ENCODE measurements at regions not wholly inside any gene's neighbourhood (a gene's known extent, or its start where the extent isn't known, plus 50 kb on each side); places are given as distances from the start of the nearest gene placed in this dataset.
A peak's percentile ranks its signal among the peaks of the same experiment; 100 is the strongest.

- no peaks in the 10 kb centered on the region for H3K9me3 ChIP-seq
- no peaks in the 10 kb centered on the region for H3K36me3 ChIP-seq (replicated peaks in 1 of 2; ENCODE audit: control insufficient read depth in 1 of 2, insufficient read depth in 2 of 2, low read length in 1 of 2)
- no peak overlapping the region for H3K4me2 ChIP-seq
- CTCF ChIA-PET: no interaction called here
- H2AFZ ChIP-seq (ENCODE audit: low read depth): 0 out of 2 replicates have a peak overlapping the region, but pooled peaks have one; percentile 17
- no peak for DNase-seq
- H4K20me1 ChIP-seq (ENCODE audit: insufficient read depth): no peaks in the 10 kb centered on the region
- TF ChIP-seq IRF3 (IDR thresholded peaks at IDR 0.05; ENCODE audit: low read depth, low read length) (no peak), RXRA (IDR thresholded peaks at IDR 0.05; ENCODE audit: borderline replicate concordance, low read depth) (no peak), ZBTB33 (IDR thresholded peaks at IDR 0.05; ENCODE audit: borderline replicate concordance, low read depth) (no peak), EP300 (IDR thresholded peaks at IDR 0.05; ENCODE audit: borderline replicate concordance in 1 of 2, low read depth in 1 of 2, low read length in 1 of 2) (no peak), TCF12 (IDR thresholded peaks at IDR 0.05) (no peak; the same call in 1 of the 2 replicates)
- WGBS (ENCODE audit: low lambda C conversion rate): 4% methylated on average over 1 of the region's 1 CpG
- peaks cover 45% of the 10 kb centered on the region for H3F3A ChIP-seq (replicated peaks; ENCODE audit: insufficient read depth)
- POLR2A ChIA-PET: no interaction called here
- peak overlapping the region; percentile 89 to 95 for H3K27ac ChIP-seq (ENCODE audit: low read depth in 2 of 2, low read length in 1 of 2)
- H3K4me3 ChIP-seq (ENCODE audit: low read depth in 2 of 2, low read length in 1 of 2): no peak overlapping the region
- peaks cover 8 to 42% of the 10 kb centered on the region in 2 experiments for H3K4me1 ChIP-seq (ENCODE audit: control insufficient read depth in 1 of 2, insufficient read depth in 2 of 2, low read depth in 1 of 2, low read length in 1 of 2)
- no peaks in the 10 kb centered on the region for H3K79me2 ChIP-seq (ENCODE audit: insufficient read depth)
- no peaks in the 10 kb centered on the region for H3K27me3 ChIP-seq (ENCODE audit: insufficient read depth)
- H3K9me2 ChIP-seq: no peaks in the 10 kb centered on the region
- no peak overlapping the region for H3K9ac ChIP-seq
Observed at GRCh38 chr6:113350461-113350860, 506.7 kb upstream of the MARCKS start.

GRCh38 chr6:113351173-113351834 is 505.8 kb upstream of the MARCKS start:
- Histone ChIP-seq H2AFZ (ENCODE audit: low read depth) (no peak overlapping the region), H3K4me1 (ENCODE audit: control insufficient read depth in 1 of 2, insufficient read depth in 2 of 2, low read depth in 1 of 2, low read length in 1 of 2) (peaks cover 8 to 41% of the 10 kb centered on the region in 2 experiments), H3K9me3 (no peaks in the 10 kb centered on the region), H3K27ac (ENCODE audit: low read depth in 2 of 2, low read length in 1 of 2) (peak overlapping the region; percentile 89 to 95), H3K4me3 (ENCODE audit: low read depth in 2 of 2, low read length in 1 of 2) (no peak overlapping the region), H3K27me3 (ENCODE audit: insufficient read depth) (no peaks in the 10 kb centered on the region), H3K9ac (peak overlapping the region; percentile 69; the same call in 1 of the 2 replicates), H4K20me1 (ENCODE audit: insufficient read depth) (no peaks in the 10 kb centered on the region), H3K9me2 (no peaks in the 10 kb centered on the region), H3F3A (replicated peaks; ENCODE audit: insufficient read depth) (peaks cover 45% of the 10 kb centered on the region), H3K36me3 (replicated peaks in 1 of 2; ENCODE audit: control insufficient read depth in 1 of 2, insufficient read depth in 2 of 2, low read length in 1 of 2) (no peaks in the 10 kb centered on the region), H3K79me2 (ENCODE audit: insufficient read depth) (no peaks in the 10 kb centered on the region), H3K4me2 (peak overlapping the region; percentile 61)
- TF ChIP-seq POLR2AphosphoS5 (IDR thresholded peaks at IDR 0.05; ENCODE audit: low read depth, low read length) (peak; percentile 52; the same call in 1 of the 2 replicates), GABPA (IDR thresholded peaks at IDR 0.05; ENCODE audit: low read depth) (no peak), JUND (IDR thresholded peaks at IDR 0.05) (peak; percentile 22; the same call in 1 of the 2 replicates), MXI1 (IDR thresholded peaks at IDR 0.05; ENCODE audit: low read depth, low read length) (no peak), TCF12 (IDR thresholded peaks at IDR 0.05) (peak; percentile 80), FOXJ3 (CRISPR knock-in tag; IDR thresholded peaks at IDR 0.05) (no peak), EP300 (IDR thresholded peaks at IDR 0.05; ENCODE audit: borderline replicate concordance in 1 of 2, low read depth in 1 of 2, low read length in 1 of 2) (peak; percentile 61 to 66; a peak in 1 of 4 replicates), TEAD4 (IDR thresholded peaks at IDR 0.05; ENCODE audit: borderline replicate concordance, insufficient read depth) (peak; percentile 48; the same call in 1 of the 2 replicates), USF1 (IDR thresholded peaks at IDR 0.05; ENCODE audit: borderline replicate concordance, low read depth) (no peak), NFIC (IDR thresholded peaks at IDR 0.05; ENCODE audit: borderline replicate concordance) (peak; percentile 68; the same call in 1 of the 2 replicates), TAF1 (IDR thresholded peaks at IDR 0.05; ENCODE audit: borderline replicate concordance, low read depth, low read length) (no peak)
- TF ChIP-seq, protein P1, sequence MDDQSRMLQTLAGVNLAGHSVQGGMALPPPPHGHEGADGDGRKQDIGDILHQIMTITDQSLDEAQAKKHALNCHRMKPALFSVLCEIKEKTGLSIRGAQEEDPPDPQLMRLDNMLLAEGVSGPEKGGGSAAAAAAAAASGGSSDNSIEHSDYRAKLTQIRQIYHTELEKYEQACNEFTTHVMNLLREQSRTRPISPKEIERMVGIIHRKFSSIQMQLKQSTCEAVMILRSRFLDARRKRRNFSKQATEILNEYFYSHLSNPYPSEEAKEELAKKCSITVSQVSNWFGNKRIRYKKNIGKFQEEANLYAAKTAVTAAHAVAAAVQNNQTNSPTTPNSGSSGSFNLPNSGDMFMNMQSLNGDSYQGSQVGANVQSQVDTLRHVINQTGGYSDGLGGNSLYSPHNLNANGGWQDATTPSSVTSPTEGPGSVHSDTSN (IDR thresholded peaks at IDR 0.05): peak; percentile 59
- WGBS (ENCODE audit: low lambda C conversion rate): 33% methylated on average over 4 of the region's 4 CpGs
- ChIA-PET POLR2A (no interaction called here), CTCF (no interaction called here)
- DNase-seq: no peak

All from SK-N-SH (cell line).